ENCODE measurements at regions not wholly inside any gene's neighbourhood (a gene's known extent, or its start where the extent isn't known, plus 50 kb on each side); places are given as distances from the start of the nearest gene placed in this dataset.

DNA sequence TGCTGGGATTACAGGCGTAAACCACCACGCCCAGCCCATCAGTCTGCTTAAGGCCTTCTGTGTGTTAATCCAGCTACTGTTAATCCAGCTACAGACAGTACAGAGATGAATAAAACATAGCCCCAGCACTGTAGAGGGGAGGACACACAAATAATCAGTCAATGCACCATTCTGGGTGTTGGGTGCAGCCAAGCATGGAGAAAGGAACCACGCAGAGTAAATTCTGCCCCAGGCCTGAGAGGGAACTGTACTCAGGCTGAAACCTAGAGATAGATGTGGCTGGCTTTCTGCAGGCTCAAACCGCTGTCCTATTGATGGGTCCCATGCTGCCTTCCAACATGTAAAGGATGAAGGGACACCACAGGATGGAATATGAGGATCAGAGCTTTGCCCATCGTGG lies 136.8 kb upstream of the IGSF21 start:
- no peak for DNase-seq (ENCODE audit: low read depth in 2 of 2)

DNA sequence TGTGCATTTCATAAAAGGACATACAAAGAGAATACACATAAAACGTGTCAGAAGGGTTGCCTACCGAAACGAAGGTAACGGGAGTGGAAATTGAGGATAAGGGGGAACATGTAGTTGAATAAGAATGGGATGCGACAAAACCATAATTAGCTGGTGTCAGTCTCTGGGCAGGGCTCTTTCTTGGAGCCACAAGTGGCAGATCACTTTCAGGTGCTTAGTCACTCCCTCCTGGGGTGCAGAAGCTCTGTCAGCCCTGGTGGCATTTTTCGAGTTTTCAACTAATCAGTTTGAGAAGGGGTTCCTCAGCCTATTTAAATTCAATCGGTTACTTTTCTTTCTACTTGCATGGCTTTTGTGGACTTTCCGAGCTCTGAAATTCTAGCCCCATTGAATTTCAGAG lies 133.9 kb upstream of the IGSF21 start:
- no peak for DNase-seq (ENCODE audit: low read depth in 2 of 2)

DNA sequence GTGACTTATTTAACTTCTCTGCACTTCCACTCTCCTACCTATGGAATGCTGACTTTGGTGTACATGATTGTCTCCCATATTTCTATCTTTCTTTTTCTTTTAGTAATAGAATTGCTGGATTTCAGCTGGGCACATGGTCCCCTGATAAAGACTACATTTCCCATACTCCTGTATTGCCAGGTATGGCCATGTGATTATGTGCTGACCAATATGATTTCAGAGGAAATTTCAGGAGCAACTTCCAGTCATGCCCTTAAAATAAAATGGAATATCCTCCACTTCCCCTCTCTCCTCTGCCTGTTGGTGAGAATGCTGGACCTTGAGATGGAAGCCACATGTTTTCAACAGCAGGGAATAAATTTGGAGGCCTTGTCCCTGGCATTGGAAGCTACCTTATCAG lies 130.7 kb upstream of the IGSF21 start:
- DNase-seq (ENCODE audit: low read depth in 2 of 2) = no peak

DNA sequence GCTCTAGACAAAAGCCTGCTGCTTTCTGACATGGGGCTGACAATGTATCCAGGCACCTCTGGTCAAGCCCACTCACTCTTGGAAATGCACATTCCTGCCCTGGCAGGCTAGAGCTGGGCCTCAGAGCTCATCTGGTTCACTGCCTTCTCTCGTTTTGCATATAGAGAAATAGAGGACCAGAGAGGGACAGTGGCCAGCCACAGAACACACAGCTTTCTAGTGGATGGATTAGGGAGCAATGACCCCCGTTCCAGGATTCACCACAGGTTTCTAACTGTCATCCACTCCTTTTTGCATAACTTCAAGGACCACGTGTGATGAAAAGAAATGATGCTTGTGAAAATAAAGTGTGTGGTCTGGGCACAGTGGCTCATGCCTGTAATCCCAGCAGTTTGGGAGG lies 129.6 kb upstream of the IGSF21 start:
- DNase-seq (ENCODE audit: low read depth in 2 of 2) = no peak

DNA sequence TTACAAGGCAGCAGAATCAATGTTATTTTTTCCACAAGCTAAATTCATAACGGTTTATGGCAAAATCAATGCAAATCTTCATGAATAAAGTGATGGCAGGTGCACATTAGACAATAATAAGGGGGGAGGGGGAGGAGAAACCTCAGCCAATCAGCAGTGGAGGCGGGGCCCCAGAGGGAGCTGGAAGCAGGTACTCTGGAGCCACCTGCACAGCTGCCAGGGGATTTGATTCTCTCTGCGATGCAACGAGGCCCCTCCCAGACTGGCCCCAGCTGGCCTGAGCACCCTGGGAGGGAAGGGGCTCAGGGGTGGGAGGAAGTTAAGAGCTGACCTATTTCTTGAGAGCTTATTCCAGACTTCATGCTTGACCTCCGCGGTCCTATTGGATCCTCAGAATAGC lies 127.8 kb upstream of the IGSF21 start:
- no peak for DNase-seq (ENCODE audit: low read depth in 2 of 2)

DNA sequence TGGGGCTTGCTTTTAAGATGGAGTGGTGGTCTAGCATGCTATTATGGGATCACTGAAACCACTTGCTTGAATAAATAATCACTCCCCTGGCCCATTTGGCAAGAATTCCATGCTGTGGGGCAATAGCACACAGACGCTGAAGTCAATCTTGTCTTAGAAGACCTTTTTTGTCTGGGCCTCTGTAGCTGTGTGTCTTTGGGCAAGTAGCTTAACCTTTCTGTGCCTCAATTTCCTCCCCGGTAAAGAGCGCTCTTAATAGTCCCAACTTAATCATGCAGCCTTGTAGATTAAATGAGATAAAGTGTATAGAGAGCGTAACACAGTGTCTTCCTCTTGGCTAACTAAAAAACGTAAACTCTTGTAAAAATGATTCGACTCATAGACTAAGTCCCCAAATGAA lies 125.4 kb upstream of the IGSF21 start:
- no peak for DNase-seq (ENCODE audit: low read depth in 2 of 2)

DNA sequence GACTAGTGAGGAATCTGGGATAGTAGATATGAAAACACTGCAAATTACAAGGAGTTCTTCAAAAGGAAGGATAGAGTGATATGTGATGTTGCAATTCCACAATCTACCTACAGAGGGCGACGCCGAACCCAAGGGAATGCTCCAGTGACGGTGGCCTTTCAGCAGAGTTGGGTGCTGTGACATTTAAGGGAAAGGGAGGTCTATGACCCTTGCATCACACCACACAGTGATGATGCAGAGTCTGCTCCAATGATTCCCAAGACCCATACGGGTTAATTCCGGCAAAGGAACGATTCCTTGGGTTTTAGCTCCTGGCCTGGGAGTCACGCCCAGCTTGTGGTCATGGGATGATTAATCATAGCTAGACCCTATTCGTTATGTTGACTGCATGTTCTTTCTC lies 123.0 kb upstream of the IGSF21 start:
- DNase-seq (ENCODE audit: low read depth in 2 of 2) = no peak

DNA sequence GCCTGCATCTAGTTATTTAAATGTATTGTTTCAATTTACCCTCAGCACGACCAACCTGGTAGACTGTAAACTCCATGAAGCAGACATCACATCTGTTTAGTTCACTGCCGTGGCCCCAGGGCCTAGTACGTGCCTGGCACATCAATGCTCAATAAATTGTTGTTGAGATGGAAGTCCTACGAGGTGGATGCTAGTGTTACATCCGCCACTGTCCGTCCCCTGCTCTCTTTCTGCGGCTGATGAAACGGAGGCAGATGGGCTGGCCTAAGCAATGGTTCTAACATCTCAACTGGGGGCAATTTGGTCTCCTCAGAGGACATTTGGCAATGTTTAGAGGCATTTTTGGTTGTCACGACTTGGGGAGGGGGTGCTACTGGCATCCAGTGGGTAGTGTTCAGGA lies 121.4 kb upstream of the IGSF21 start:
- no peak for DNase-seq (ENCODE audit: low read depth in 2 of 2)

DNA sequence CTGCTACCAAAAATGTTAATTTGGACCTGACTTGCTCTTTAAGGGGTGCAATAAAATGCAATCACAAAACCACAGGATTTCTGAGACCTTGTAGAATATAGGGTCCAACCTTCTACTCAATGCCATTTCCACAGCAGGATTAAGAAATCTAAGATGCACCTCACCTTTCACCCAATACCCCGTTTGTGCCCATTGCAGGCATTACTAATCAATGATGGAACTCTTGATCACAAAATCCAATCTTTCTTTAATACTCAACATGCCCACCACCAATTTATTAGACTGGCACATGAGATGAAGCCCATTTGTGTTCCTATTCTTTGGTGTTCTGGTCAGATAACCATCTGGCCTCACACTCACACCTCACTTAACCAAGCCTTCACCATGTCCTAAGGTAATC lies 117.2 kb upstream of the IGSF21 start:
- no peak for DNase-seq (ENCODE audit: low read depth in 2 of 2)

DNA sequence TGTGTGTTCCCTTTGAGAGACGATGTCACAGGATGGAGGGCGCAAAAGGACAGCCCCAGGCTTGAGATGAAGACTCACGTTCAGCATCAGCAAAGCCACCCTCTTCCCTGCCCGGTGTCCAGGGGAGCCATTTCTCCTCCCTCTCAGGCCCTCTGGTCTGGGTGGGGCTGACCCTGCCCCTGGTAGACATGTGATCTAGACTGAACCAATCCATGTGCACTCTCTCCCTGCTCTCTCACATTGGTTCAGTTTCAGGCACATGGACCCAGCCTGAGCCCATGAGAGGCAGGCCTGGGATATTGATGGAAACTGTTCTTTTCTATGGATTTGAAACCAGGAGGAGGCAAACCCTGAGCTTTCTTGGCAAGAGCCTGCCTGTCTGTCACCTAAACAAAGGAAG lies 115.6 kb upstream of the IGSF21 start:
- no peak for DNase-seq (ENCODE audit: low read depth in 2 of 2)

DNA sequence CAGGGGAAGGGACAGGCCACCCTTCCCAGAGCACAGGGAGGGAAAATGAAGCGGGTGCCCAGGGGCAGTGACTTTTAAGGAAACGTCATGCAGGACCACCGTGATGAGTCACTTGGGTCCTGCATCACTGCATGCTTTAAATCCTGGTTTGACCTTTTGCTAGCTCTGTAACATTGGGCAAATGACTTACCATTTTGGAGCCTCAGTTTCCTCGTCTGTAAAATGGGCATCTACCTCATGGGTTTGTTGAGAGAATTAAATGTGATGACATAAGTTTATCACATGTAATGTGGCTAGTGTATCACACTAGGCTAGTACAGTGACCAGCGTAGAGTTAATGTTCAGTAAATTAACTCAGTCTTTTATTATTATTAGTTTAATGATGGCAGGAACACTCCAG lies 114.8 kb upstream of the IGSF21 start:
- DNase-seq (ENCODE audit: low read depth in 2 of 2) = no peak

DNA sequence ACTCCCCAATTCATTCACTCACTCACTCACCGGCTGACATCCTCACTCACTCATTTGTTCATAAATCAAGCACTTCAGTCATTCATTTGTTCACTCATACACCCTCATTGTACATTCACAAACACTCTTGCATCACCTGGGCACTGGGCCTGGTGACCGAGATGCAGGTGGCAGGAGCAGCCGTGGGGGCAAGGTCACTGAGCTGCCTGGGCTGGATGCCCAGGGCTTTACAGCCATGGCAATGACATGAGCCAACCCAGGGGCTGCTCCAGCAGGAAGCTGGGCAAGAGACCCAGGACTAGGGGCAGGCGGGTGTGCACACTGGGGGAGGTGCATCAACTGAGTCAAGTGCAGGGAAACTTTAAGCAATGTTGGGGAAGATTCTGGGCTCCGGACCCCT lies 113.6 kb upstream of the IGSF21 start:
- no peak for DNase-seq (ENCODE audit: low read depth in 2 of 2)

DNA sequence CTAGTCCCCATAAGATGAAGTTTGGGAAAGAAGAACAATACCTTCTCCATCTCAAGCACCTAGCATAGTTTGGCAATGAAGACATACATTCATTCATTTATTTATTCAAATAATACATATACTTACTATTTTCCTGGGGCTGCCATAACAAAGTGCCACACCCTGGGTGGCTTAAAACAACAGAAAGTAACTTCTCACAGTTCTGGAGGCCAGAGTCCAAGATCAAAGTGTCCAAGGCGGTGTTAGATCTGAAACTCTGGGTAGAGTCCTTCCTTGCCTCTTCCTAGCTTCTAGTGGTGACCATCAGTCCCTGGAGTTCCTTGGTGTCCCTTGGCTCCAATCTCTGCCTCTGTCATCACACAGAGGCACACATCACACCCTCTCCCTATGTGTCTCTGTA lies 112.1 kb upstream of the IGSF21 start:
- DNase-seq (ENCODE audit: low read depth in 2 of 2) = no peak

DNA sequence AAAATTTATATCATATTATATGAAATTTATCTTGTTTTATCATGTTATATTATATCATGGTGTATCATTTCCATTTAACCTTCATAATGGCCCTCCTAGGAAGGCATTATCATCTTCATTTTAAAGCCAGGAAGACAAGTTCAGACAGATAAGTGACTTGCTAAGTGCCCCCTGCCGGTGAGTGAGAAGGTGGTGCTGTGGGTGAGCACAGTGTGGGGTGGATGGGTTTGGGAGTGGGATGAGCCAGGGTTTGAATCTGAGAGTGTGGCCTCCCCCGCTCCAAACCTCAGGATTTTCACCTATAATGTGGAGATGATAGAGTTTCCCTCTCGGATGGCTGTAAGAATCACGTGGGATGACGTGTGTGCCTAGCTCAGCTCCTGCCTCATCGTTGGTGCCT lies 108.7 kb upstream of the IGSF21 start:
- DNase-seq (ENCODE audit: low read depth in 2 of 2) = no peak

DNA sequence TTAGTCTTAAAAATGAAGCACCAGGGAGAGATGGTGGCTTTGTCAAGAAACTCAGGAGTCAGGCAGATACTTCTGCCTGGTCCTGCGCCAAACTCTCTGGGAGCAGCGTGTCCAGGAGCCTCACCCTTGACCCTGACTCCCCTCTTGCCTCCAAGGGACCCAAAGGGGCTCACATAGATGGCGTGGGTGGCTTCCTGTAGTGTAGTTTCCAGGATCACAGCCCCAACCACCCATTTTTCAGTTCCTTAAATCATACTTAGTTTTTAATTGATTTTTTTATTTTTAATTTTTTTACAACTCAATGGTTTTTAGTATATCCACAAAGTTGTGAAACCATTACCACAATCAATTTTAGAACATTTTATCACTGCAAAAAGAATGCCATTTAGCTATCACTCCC lies 107.7 kb upstream of the IGSF21 start:
- no peak for DNase-seq (ENCODE audit: low read depth in 2 of 2)

DNA sequence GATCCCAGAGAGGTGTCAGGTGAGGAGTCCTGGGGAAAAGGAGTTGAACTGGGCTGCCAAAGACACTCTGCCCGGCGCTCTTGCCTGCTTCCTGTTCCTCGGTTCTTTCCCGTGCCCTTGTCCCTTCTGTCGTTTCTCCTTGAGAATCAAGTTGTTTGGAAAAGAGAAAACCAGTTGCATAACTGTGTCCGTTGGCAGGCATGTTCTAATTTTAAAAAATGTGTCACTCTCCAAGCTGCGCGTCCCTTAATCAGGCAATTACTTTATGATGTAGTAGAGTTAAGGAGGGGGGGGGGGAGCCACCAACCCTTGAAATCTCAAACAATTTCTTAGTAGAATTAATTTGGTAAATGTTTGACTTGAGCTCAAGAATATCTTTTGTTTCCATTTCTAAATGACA lies 105.9 kb upstream of the IGSF21 start:
- no peak for DNase-seq (ENCODE audit: low read depth in 2 of 2)

DNA sequence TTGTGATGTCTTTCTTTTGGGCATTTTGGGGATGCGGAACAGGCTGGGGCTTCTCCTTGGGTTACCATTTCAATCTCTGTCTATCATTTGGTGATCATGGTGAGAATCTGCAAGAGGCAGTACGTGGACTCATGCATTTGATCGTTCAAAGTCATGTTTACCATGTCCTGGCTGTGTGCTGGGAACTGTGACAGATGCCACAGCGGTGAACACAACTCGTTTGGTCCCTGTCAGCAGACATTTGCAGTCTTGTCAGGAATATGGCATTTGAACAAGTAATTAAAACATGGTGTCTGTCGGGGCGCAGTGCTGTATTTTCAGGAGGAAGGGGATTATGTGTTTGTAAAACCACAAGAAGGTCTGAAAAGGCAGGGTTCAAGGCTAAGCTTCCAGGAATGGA lies 103.3 kb upstream of the IGSF21 start:
- DNase-seq (ENCODE audit: low read depth in 2 of 2) = no peak

DNA sequence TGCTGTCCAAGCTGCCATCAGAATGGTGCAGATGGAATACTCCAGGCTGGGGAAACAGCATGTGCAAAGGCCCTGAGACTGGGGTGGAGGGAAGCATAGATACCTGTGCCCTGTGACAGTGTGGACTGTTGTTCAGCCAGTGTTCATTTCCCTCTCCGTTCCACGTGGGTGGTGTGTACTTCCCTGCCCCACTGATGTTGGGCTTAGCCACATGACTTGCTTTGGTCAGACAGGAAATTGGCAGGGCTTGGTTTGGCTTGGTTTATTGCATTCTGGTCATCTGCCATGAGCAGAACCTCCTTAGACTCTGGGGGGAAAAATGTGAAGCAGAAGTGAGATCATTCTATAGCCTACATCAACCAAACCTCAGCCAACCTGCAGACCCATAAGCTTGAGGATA lies 102.4 kb upstream of the IGSF21 start:
- no peak for DNase-seq (ENCODE audit: low read depth in 2 of 2)

DNA sequence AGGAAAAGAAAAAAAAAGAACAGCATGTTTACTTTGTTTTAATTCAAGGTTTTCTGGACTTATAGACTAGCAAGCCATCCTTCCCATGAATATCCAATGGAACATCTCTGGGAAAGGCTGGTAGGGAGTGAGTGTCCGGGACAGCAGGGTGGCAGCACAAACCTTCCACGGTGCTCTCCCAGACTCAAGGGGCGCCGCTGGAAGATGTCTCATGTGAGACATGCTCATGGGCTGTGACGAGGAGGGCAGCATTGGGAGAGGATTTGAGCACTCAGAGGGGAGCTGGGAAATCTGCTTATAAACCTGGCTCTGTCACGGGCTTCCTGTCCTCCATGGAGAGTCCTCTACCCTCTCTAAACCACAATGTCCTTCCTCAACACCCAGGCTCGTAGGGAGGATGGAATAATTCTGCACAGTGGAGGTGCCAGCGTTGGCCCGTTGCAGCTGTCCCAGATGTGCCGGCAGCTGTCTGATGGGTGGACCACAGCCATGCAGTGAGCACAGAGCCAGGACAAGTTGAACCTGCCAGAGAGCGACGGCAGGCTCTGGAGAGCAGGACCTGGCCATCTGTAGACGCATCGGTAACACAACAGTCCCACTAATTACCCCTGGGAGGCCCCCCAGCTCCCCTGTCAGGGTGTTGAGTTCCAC lies 100.1 kb upstream of the IGSF21 start:
- DNase-seq (ENCODE audit: low read depth in 2 of 2) = no peak

DNA sequence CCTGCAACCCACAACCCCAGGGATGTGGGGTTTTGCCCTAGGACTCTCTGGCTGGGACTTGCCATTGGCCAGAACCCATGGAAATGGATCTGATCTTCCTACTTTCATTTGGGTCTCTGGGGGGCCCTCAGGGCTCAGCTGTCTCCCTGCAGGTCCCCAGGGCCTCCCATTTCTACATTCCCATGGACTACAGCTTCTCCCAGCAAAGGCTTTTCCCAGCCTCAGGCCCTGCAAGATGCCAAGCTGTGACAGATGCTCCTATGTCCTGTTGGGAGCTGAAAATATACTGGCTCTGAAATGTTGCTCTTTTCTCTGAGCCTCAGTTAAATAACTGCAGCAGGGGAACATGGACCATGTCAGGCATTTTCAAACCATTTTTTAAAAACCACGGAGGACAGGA lies 99.5 kb upstream of the IGSF21 start:
- DNase-seq (ENCODE audit: low read depth in 2 of 2) = no peak

DNA sequence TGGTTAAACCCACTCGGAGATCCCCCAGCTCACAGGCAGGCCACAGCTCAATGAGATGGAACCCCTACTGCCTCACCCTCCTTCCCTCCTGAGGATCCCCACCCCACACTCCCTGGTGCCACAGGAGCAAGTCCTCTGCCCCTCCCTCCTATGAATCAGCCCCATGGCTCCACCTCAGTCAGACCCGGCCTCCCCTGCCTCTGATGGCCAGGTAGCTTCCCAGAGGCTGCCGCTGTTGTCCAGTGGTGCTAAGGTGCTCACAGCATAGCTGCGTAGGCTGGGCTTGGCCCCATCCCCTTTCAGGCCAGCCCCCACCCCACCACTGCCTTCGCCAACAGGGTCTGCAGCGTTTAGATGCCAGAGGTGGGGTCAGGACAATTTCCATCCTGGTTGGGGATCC lies 98.5 kb upstream of the IGSF21 start:
- no peak for DNase-seq (ENCODE audit: low read depth in 2 of 2)

DNA sequence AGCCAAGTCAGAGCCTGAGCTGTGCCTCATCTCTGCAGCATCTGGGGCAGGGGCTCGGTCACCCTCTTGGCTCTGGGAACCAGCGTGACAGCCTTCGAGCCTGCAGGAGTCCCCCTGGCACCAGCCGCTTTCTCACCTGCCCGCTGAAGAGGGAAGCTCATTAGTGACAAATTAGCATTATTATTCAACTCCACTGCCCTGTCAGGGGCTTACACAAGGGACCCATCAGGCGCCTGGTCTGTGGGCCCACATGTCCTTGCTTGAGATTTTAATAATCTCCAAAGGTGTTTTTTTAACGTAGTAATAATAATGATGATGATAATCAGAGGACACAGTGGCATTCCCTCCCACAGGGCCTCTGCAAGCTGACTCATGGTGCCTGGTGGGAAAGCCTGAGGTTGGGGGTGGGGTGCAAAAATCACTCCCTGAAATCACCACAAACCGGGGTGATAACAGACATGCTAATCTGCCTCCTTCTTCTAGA lies 98.1 kb upstream of the IGSF21 start:
- no peak for DNase-seq (ENCODE audit: low read depth in 2 of 2)

DNA sequence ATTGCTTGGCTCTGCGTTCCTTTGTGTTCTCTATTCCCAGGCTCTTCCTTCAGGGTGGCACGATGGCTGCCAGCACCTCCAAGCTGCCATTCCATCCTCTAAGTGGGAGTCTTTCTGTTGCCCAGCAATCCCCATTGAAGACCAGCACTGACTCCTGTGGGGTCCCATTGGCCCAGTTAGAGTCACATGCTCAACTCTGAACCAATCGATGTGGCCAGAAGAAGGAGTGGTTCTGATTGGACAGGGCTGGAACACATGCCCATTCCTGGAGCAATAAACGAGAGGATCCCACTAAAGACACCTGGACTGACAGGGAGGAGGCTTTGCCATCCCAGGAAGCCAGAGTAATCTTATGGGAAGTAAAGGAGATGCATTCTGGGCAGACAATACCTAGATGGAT lies 97.2 kb upstream of the IGSF21 start:
- no peak for DNase-seq (ENCODE audit: low read depth in 2 of 2)

DNA sequence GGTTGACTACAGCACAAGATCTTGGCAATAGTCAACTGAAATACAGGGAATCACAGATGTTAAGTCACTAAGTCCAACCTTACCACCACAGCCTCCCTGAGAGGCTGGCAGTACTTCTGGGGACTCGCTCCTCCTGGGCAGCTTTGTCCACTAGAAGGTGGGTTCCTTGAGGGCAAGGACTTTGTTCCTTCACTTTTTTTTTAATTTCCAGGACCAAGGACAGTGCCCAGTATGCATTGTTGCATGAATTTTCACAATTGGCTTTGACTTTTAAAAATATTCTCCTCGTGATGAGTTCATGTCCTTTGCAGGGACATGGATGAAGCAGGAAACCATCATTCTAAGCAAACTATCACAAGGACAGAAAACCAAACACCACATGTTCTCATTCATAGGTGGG lies 96.7 kb upstream of the IGSF21 start:
- DNase-seq (ENCODE audit: low read depth in 2 of 2) = no peak
